ENCODE measurements at regions not wholly inside any gene's neighbourhood (a gene's known extent, or its start where the extent isn't known, plus 50 kb on each side); places are given as distances from the start of the nearest gene placed in this dataset.
"Not testable (repeated sequence)": the region's sequence is repeated elsewhere in the genome, so short reads cannot be mapped to it uniquely, and the experiment has no call there.

- not testable (repeated sequence) for TF ChIP-seq CTCF, POLR2A (IDR thresholded peaks at IDR 0.05)
Observed at GRCh38 chr4:33853670-33854069, 2390.6 kb downstream of the ARAP2 start.

Data from right lobe of liver (tissue), 4 donors.